Fibroblast of villous mesenchyme (primary cell): ENCODE measurements at regions not wholly inside any gene's neighbourhood (a gene's known extent, or its start where the extent isn't known, plus 50 kb on each side); places are given as distances from the start of the nearest gene placed in this dataset.

Experiments used
- DNase-seq: peaks from one replicate; pipeline ENCODE4 v3.0.0-alpha.2; 2010; ENCODE audit warnings: low read depth
- H3K4me3 ChIP-seq: 2 replicates; pipeline ENCODE4 v1.5.1; 2011; ENCODE audit warnings: low read depth, mild to moderate bottlenecking, low read length
- CTCF ChIP-seq: IDR thresholded peaks from 2 replicates; pipeline ENCODE4 v1.5.1; 2012; ENCODE audit warnings: low read depth, mild to moderate bottlenecking, low read length; ENCODE audit not compliant: insufficient read depth

DNA sequence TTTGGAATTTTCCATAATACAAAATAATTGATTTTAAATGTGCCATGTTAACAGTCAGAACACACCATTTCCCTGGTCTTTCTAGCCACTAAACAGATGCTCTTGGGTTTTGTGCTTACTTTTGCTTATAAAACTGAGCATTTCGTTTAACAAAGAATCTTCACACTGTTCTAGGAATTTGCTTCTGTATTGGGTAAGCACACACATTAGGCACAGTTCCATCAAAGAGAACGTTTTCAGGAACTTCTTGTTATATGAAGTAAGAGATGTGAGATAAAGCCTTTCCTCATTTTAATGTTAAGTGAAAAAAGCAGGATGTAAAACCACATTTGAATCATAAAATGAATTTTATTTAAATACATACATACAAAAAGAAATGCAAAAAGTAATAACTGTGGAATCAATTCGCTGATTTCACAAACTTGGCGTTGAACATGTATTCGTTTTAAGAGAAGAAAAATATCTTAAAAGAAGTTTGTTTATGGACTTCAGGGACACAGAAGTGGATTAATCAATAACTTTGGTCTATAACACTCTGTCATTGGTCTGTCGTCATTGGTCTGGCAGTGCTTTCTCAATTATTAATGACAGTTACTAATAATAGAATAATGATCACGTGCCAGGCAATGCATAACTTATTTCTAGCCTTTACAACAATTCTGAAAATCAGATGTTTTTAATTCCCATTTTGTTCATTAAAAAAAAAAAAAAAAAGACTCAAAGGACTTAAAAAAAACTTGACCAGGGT lies 199.9 kb upstream of the PRDM1 start:
- TF ChIP-seq CTCF, result no peak
- no peak overlapping the region for H3K4me3 ChIP-seq
- no peak for DNase-seq

DNA sequence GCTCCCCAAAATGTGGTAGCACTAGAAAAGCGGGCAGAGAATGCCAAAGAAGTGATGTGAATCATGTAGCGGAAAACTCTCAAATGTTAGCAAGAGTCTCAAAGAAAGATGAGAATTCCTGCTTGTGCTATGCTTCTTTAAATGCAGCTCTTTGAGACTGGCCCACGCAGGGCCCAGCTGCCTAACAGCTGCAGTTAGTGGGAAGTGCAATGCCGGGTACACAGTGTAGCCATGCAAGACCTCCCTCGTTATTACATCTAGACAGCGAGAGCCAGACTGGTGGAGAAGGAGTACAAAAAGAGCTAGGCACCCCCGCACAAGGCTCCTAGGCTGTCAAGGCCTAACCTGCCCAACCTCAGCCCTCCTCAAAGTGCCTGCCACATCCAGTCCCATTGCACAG lies 201.7 kb upstream of the PRDM1 start:
- DNase-seq, result no peak
- no peak for TF ChIP-seq CTCF
- H3K4me3 ChIP-seq, result no peak overlapping the region

- no peak for DNase-seq
- no peak for TF ChIP-seq CTCF
- H3K4me3 ChIP-seq, result no peak overlapping the region
These were observed 202.1 kb upstream of the PRDM1 start for GRCh38 chr6:105884011-105884410.

GRCh38 chr6:105882828-105883227 lies 203.3 kb upstream of the PRDM1 start:
- DNase-seq, result no peak
- no peak overlapping the region for H3K4me3 ChIP-seq
- TF ChIP-seq CTCF, result no peak

GRCh38 chr6:105882121-105882803 lies 203.9 kb upstream of the PRDM1 start:
- TF ChIP-seq CTCF, result no peak
- DNase-seq, result no peak
- no peak overlapping the region for H3K4me3 ChIP-seq

GRCh38 chr6:105881608-105882007 lies 204.5 kb upstream of the PRDM1 start:
- DNase-seq, result no peak
- H3K4me3 ChIP-seq, result no peak overlapping the region
- TF ChIP-seq CTCF, result no peak
